Lower lobe of right lung (tissue), 2 donors: ENCODE measurements at regions not wholly inside any gene's neighbourhood (a gene's known extent, or its start where the extent isn't known, plus 50 kb on each side); places are given as distances from the start of the nearest gene placed in this dataset.

ENCODE experiments used
- ATAC-seq, 2 donors: fragments of 200-7000 bp; cut with Tn5 transposase; one replicate each; pipeline ENCODE4 v1.9.1; 2020 to 2022; ENCODE audit warnings: mild to moderate bottlenecking in 2 of 2, moderate library complexity in 2 of 2
- DNase-seq: peaks from one replicate; pipeline ENCODE4 v3.0.0-alpha.2; 2020
- H3K27ac ChIP-seq: fragments of 200-600 bp; one replicate; pipeline ENCODE4 v1.8.0; 2022
- H3K27me3 ChIP-seq: fragments of 200-600 bp; one replicate; pipeline ENCODE4 v1.8.0; 2022; ENCODE audit warnings: low read depth
- H3K36me3 ChIP-seq: fragments of 200-600 bp; one replicate; pipeline ENCODE4 v1.8.0; 2022; ENCODE audit warnings: mild to moderate bottlenecking
- H3K4me1 ChIP-seq: fragments of 200-600 bp; one replicate; pipeline ENCODE4 v1.8.0; 2022
- H3K4me3 ChIP-seq: fragments of 200-600 bp; one replicate; pipeline ENCODE4 v1.8.0; 2022; ENCODE audit warnings: mild to moderate bottlenecking
- H3K9me3 ChIP-seq: fragments of 200-600 bp; one replicate; pipeline ENCODE4 v1.8.0; 2022
- CTCF ChIP-seq: fragments of 200-600 bp; IDR thresholded peaks from one replicate; pipeline ENCODE4 v1.8.0; 2022; ENCODE audit warnings: antibody characterized with exemption, mild to moderate bottlenecking
- intact Hi-C: fragments of 100-400 bp; cut with DNase I; formaldehyde crosslinking; loops from one replicate; pipeline ENCODE4 v1.11.0; 2022
- donor health status: DM: no; HTN: yes; CAD: no; lungs with severe emphysema.

- H3K4me3 ChIP-seq: no peak overlapping the region
- no peaks in the 10 kb centered on the region for H3K36me3 ChIP-seq
- no peak for TF ChIP-seq CTCF
- no peaks in the 10 kb centered on the region for H3K9me3 ChIP-seq
- ATAC-seq: no peak
- H3K27me3 ChIP-seq: peaks cover 3% of the 10 kb centered on the region
- H3K4me1 ChIP-seq: no peaks in the 10 kb centered on the region
- DNase-seq: no peak
- intact Hi-C loops: no loop called here
- no peak overlapping the region for H3K27ac ChIP-seq
These were observed 385.7 kb downstream of the HRH4 start for GRCh38 chr18:24846138-24846537.

GRCh38 chr18:24850532-24850931 is 390.1 kb downstream of the HRH4 start:
- ATAC-seq: no peak
- Histone ChIP-seq H3K4me1 (no peaks in the 10 kb centered on the region), H3K9me3 (no peaks in the 10 kb centered on the region), H3K4me3 (no peak overlapping the region), H3K36me3 (no peaks in the 10 kb centered on the region), H3K27me3 (peaks cover 3% of the 10 kb centered on the region), H3K27ac (no peak overlapping the region)
- no peak for DNase-seq
- no peak for TF ChIP-seq CTCF
- intact Hi-C loops: no loop called here

GRCh38 chr18:24853076-24853475 is 392.6 kb downstream of the HRH4 start:
- no peaks in the 10 kb centered on the region for H3K4me1 ChIP-seq
- H3K27ac ChIP-seq: no peak overlapping the region
- no peak overlapping the region for H3K4me3 ChIP-seq
- TF ChIP-seq CTCF: no peak
- H3K36me3 ChIP-seq: no peaks in the 10 kb centered on the region
- no peak for ATAC-seq
- no peaks in the 10 kb centered on the region for H3K9me3 ChIP-seq
- peaks cover 3% of the 10 kb centered on the region for H3K27me3 ChIP-seq
- intact Hi-C loops: no loop called here
- no peak for DNase-seq

GRCh38 chr18:24860978-24861680 is 400.7 kb downstream of the HRH4 start:
- ATAC-seq (no peak), DNase-seq (no peak)
- no peaks in the 10 kb centered on the region for H3K9me3 ChIP-seq
- H3K36me3 ChIP-seq: no peaks in the 10 kb centered on the region
- no peak overlapping the region for H3K4me3 ChIP-seq
- no peaks in the 10 kb centered on the region for H3K4me1 ChIP-seq
- H3K27me3 ChIP-seq: no peaks in the 10 kb centered on the region
- intact Hi-C loops: no loop called here
- no peak overlapping the region for H3K27ac ChIP-seq
- TF ChIP-seq CTCF: no peak

GRCh38 chr18:24862201-24862816 is 401.9 kb downstream of the HRH4 start:
- ATAC-seq (no peak), DNase-seq (no peak)
- Histone ChIP-seq H3K9me3 (no peaks in the 10 kb centered on the region), H3K27ac (no peak overlapping the region), H3K36me3 (no peaks in the 10 kb centered on the region), H3K4me1 (no peaks in the 10 kb centered on the region), H3K27me3 (no peaks in the 10 kb centered on the region), H3K4me3 (no peak overlapping the region)
- no peak for TF ChIP-seq CTCF
- intact Hi-C loops: no loop called here
